ENCODE measurements at regions not wholly inside any gene's neighbourhood (a gene's known extent, or its start where the extent isn't known, plus 50 kb on each side); places are given as distances from the start of the nearest gene placed in this dataset.

GRCh38 chr7:41633690-41634089 is 69.2 kb downstream of the INHBA start:
- DNase-seq, result no peak
- no peak overlapping the region for H3K27ac ChIP-seq
- H3K4me3 ChIP-seq, result no peak overlapping the region
- 36 to 58% (median 46%) methylated on average over 3 of the region's 3 CpGs for WGBS, 5 donors
- TF ChIP-seq POLR2A (IDR thresholded peaks at IDR 0.05) (no peak), POLR2AphosphoS5 (IDR thresholded peaks at IDR 0.05) (no peak), EP300 (IDR thresholded peaks at IDR 0.05) (no peak)
- TF ChIP-seq, protein P1, sequence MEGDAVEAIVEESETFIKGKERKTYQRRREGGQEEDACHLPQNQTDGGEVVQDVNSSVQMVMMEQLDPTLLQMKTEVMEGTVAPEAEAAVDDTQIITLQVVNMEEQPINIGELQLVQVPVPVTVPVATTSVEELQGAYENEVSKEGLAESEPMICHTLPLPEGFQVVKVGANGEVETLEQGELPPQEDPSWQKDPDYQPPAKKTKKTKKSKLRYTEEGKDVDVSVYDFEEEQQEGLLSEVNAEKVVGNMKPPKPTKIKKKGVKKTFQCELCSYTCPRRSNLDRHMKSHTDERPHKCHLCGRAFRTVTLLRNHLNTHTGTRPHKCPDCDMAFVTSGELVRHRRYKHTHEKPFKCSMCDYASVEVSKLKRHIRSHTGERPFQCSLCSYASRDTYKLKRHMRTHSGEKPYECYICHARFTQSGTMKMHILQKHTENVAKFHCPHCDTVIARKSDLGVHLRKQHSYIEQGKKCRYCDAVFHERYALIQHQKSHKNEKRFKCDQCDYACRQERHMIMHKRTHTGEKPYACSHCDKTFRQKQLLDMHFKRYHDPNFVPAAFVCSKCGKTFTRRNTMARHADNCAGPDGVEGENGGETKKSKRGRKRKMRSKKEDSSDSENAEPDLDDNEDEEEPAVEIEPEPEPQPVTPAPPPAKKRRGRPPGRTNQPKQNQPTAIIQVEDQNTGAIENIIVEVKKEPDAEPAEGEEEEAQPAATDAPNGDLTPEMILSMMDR (IDR thresholded peaks at IDR 0.05), result no peak
- intact Hi-C loops (cut with DNase I; ENCODE audit: low total_unique reads), result no loop called here
- H3K9me3 ChIP-seq, result no peaks in the 10 kb centered on the region
- H3K4me1 ChIP-seq, result no peaks in the 10 kb centered on the region
- no peaks in the 10 kb centered on the region for H3K36me3 ChIP-seq
- no peaks in the 10 kb centered on the region for H3K27me3 ChIP-seq

- no peak overlapping the region for H3K4me3 ChIP-seq
- WGBS, 5 donors, result 68 to 73% (median 70%) methylated on average over 4 of the region's 4 CpGs
- H3K36me3 ChIP-seq, result no peaks in the 10 kb centered on the region
These were observed 72.1 kb downstream of the INHBA start for GRCh38 chr7:41630741-41631140.

GRCh38 chr7:41629711-41630111 is 73.2 kb downstream of the INHBA start:
- TF ChIP-seq POLR2AphosphoS5 (IDR thresholded peaks at IDR 0.05), result no peak
- DNase-seq, result no peak
- WGBS, 5 donors, result 72 to 84% (median 76%) methylated on average over 1 of the region's 1 CpG

More at GRCh38 chr7:41630741-41631140, 72.1 kb downstream of the INHBA start:
- Histone ChIP-seq H3K27ac (no peak overlapping the region), H3K27me3 (no peaks in the 10 kb centered on the region), H3K9me3 (no peaks in the 10 kb centered on the region), H3K4me1 (no peaks in the 10 kb centered on the region)
- intact Hi-C loops (cut with DNase I; ENCODE audit: low total_unique reads), result no loop called here
- DNase-seq, result no peak
- TF ChIP-seq POLR2A (IDR thresholded peaks at IDR 0.05) (no peak), POLR2AphosphoS5 (IDR thresholded peaks at IDR 0.05) (no peak), EP300 (IDR thresholded peaks at IDR 0.05) (no peak)
- TF ChIP-seq, protein P1 (IDR thresholded peaks at IDR 0.05), result no peak

DNA sequence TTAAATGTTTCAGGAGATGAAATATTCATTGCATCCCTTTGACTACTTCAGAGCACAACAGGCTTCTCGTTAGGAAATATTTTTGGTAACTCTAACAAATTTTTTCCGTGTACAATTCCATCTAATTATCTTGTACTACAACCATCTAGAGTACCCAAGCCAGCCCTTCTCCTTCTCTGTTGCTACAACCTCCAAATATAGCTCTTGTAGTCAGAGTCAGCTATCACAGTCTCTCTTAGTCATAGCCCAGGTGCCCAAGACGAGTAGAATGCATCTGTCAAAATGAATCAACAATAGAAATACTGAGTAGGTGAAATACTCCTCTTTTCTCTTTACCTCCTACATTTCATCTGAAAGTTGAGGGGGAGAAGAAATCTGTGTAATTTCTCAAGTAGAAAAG is 74.0 kb downstream of the INHBA start:
- Histone ChIP-seq H3K4me3 (no peak overlapping the region), H3K36me3 (no peaks in the 10 kb centered on the region), H3K4me1 (no peaks in the 10 kb centered on the region), H3K27ac (no peak overlapping the region), H3K9me3 (no peaks in the 10 kb centered on the region), H3K27me3 (no peaks in the 10 kb centered on the region)
- WGBS, 5 donors, result 36 to 53% (median 50%) methylated on average over 3 of the region's 3 CpGs
- TF ChIP-seq EP300 (IDR thresholded peaks at IDR 0.05) (no peak), POLR2AphosphoS5 (IDR thresholded peaks at IDR 0.05) (no peak), POLR2A (IDR thresholded peaks at IDR 0.05) (no peak)
- TF ChIP-seq, protein P1 (IDR thresholded peaks at IDR 0.05), result no peak
- no peak for DNase-seq
- intact Hi-C loops (cut with DNase I; ENCODE audit: low total_unique reads), result no loop called here

More at GRCh38 chr7:41629711-41630111, 73.2 kb downstream of the INHBA start:
- Histone ChIP-seq H3K9me3 (no peaks in the 10 kb centered on the region), H3K4me1 (no peaks in the 10 kb centered on the region), H3K27ac (no peak overlapping the region), H3K4me3 (no peak overlapping the region), H3K36me3 (no peaks in the 10 kb centered on the region), H3K27me3 (no peaks in the 10 kb centered on the region)
- intact Hi-C loops (cut with DNase I; ENCODE audit: low total_unique reads), result no loop called here

GRCh38 chr7:41627645-41628298 is 75.1 kb downstream of the INHBA start:
- H3K9me3 ChIP-seq, result no peaks in the 10 kb centered on the region
- no peaks in the 10 kb centered on the region for H3K27me3 ChIP-seq
- no peak overlapping the region for H3K27ac ChIP-seq
- WGBS, 5 donors, result 61 to 77% (median 69%) methylated on average over 8 of the region's 8 CpGs
- intact Hi-C loops (cut with DNase I; ENCODE audit: low total_unique reads), result no loop called here
- no peaks in the 10 kb centered on the region for H3K36me3 ChIP-seq
- DNase-seq, result no peak
- TF ChIP-seq POLR2A (IDR thresholded peaks at IDR 0.05), result no peak
- no peak for TF ChIP-seq EP300 (IDR thresholded peaks at IDR 0.05)
- TF ChIP-seq, protein P1 (IDR thresholded peaks at IDR 0.05), result no peak
- TF ChIP-seq POLR2AphosphoS5 (IDR thresholded peaks at IDR 0.05), result no peak
- H3K4me3 ChIP-seq, result no peak overlapping the region
- no peaks in the 10 kb centered on the region for H3K4me1 ChIP-seq

Measured in stomach (tissue), 8 donors.